Stimulated activated CD4-positive, alpha-beta T cell treated with anti-CD3 and anti-CD28 coated beads, Interleukin-12 subunit alpha, Interleukin-12 subunit beta, amount 100 ng/mL, for 24 hours (primary cell): ENCODE measurements at regions not wholly inside any gene's neighbourhood (a gene's known extent, or its start where the extent isn't known, plus 50 kb on each side); places are given as distances from the start of the nearest gene placed in this dataset.

Experiments used
- DNase-seq, 2 experiments: peaks; one replicate each; pipeline ENCODE4 v3.0.0-alpha.2; 2020; ENCODE audit warnings: low read depth in 2 of 2

DNA sequence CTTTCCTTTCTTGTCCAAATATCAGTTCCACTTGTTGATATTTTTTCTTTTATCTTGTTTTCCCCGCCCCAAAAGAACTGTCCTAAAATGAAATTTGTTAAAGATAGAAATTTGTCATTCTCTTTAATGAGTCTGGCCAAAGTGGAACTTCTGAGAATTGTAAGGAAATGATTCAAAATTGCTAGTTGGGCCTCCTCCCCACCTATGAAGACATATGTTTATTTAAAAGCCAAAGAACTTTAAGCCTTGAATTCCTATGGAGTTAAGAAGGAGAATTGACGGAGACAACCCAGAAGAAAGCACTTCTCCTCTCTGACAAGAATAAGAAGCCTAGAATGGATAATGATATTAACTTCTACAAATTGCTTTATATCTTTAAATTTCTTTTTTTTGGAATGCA, 59.1 kb upstream of the ALDH1A1 start:
- no peak for DNase-seq

DNA sequence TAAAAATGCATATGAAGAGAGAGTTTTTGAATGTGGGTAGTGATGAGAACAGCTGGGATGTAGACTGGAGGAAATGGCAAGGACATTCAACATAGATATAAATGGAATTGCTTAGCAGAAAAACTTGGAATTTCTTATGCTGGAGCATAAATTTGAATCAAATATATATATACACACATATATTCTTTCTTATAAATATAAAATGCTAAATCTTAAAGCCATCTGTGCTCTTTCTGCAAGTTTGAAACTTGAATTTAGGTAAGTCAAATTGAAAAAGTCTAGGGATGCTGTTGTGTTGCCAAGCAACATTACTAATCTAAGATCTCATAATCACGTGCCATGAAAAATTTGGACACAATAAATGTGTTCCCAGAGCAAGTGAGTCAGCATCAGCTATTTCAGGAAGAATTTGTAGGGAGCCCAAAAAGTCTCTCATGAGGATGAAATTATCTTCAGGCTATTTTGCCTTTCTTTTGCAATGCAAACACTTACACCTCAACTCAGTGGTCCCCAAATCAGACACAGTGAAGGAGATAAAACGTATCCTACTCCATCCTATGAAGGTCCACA, 58.4 kb upstream of the ALDH1A1 start:
- no peak for DNase-seq

DNA sequence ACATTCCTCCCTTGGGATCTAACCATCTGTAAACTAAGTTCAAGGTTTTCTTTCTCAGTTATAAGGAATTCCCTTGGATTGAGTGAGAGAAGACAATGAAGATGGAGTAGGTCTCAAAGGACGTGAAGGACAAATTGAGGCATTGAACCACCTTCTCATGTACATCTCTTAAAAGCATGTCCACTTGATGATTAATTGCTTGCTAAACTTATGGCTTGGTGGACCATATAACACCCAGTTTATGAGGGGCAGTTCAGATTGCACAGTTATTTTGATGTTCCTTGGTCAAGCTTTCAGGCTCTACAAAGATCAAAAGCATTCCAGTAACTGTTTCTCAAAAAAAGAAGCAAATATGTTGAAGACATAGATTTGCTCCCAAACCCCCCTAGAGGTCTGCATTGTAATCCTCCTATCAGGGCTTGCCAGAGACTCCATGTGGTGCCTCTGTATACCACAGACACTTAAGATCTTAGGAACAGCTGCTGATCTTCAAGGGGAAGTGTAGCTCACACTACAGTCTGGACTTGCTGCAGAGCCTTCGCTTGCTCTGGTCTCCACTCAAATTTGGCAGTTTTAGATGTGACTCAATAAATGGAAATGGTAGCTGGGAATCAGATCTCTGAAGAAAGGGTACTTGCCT, 56.9 kb upstream of the ALDH1A1 start:
- no peak for DNase-seq

DNA sequence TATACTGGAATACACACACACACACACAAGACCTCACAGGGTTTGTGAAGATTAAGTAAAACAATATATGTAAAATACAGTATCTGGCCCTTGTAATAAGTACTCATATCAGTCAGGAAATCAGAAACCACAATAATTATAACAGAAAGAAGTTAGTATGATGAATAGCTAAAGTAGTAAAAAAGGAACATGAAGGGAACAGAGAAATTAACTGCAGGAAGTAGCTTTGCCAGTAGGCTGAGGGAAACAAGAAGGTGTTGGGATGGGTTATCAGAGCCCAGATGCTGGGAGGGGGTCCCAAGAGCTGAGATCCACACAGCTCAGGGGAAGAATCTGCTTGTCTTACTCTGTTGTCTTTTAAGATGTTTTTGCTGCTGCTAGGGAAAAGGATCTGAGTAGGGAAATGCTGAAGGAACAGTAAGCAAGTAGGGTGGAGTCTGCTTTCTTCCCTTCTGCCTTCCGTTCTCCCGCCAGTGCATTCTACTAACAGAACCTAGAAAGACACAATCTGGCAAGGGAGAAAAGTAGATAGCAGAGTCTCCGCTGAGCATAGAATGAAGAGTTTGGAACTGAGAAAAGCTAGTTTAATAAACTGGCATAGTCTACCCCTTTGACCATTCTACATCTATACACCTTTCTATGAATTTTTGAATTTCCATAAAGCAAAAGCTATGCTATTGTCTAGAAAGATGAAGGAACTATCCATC, 55.3 kb upstream of the ALDH1A1 start:
- no peak for DNase-seq

DNA sequence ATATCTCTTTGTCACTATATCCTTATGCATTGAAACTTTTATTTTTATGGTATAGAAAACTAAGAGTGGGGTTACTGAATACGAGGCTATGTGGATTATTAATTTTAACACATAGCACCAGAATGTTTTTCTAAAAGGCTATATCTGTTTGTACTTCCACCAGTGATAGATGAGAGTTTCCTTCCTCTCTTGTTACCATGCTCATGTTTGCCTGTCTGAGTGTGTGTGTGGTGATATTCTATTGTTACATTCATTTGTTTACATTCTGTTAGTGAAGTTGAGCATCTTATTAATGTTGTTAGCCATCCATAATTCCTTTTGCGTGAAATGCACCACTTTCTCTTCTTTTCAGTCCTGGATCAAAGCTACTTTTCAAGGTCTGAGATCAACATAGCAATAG, 54.1 kb upstream of the ALDH1A1 start:
- DNase-seq, result no peak
